IMR-90 (cell line): ENCODE measurements at regions not wholly inside any gene's neighbourhood (a gene's known extent, or its start where the extent isn't known, plus 50 kb on each side); places are given as distances from the start of the nearest gene placed in this dataset.

Source experiments
- ATAC-seq: fragments of 200-7000 bp; cut with Tn5 transposase; 2 replicates; pipeline ENCODE4 v1.9.1; 2020; ENCODE audit warnings: low read depth, mild to moderate bottlenecking, moderate library complexity
- BruUV-seq: library from RNA; stranded (reverse); fragments of 400-500 nt; replicated peaks from 2 replicates; lab custom pipeline; 2021; lab: Mats Ljungman, UMichigan
- CTCF ChIA-PET: fragments of 300-600 bp; formaldehyde crosslinking; extraction: SDS; loops from one replicate; lab custom pipeline; 2021; ENCODE audit warnings: antibody characterized with exemption; lab: Yijun Ruan, JAX
- POLR2A ChIA-PET: fragments of 300-600 bp; sonication (Branson Sonifier 250); formaldehyde crosslinking; loops from one replicate; lab custom pipeline; 2022; ENCODE audit warnings: antibody characterized with exemption; ENCODE audit not compliant: unreplicated experiment; lab: Charles Lee
- DNase-seq: peaks from one replicate; pipeline ENCODE4 v3.0.0; 2013
- H2AFZ ChIP-seq: replicated peaks from 2 replicates; pipeline ENCODE3; 2013; ENCODE audit warnings: low read length, mild to moderate bottlenecking; ENCODE audit not compliant: poor library complexity
- H2AK5ac ChIP-seq: 2 replicates; pipeline ENCODE4 v1.6.1; 2013; ENCODE audit warnings: low read depth, low read length, inconsistent platforms
- H2AK9ac ChIP-seq: replicated peaks from 2 replicates; pipeline ENCODE3; 2013; ENCODE audit warnings: mild to moderate bottlenecking, low read depth, low read length, moderate library complexity; ENCODE audit not compliant: poor library complexity
- H2BK120ac ChIP-seq: 2 replicates; pipeline ENCODE4 v1.6.1; 2013; ENCODE audit warnings: low read depth, low read length, inconsistent platforms
- H2BK15ac ChIP-seq: 3 replicates; pipeline ENCODE4 v1.6.1; 2013; ENCODE audit warnings: low read depth, low read length, inconsistent platforms
- H2BK20ac ChIP-seq: 2 replicates; pipeline ENCODE4 v1.6.1; 2013; ENCODE audit warnings: low read depth, mild to moderate bottlenecking, inconsistent platforms, low read length, moderate library complexity
- H2BK5ac ChIP-seq: 2 replicates; pipeline ENCODE4 v1.6.1; 2013; ENCODE audit warnings: mild to moderate bottlenecking, low read depth, low read length, inconsistent platforms; ENCODE audit not compliant: poor library complexity, severe bottlenecking
- H3K14ac ChIP-seq: replicated peaks from 2 replicates; pipeline ENCODE4 v1.6.1; 2013; ENCODE audit warnings: low read depth, low read length, inconsistent platforms
- H3K18ac ChIP-seq: 2 replicates; pipeline ENCODE4 v1.6.1; 2013; ENCODE audit warnings: low read depth, low read length, control low read depth
- H3K23ac ChIP-seq: 2 replicates; pipeline ENCODE4 v1.6.1; 2013; ENCODE audit warnings: low read depth, low read length, inconsistent platforms
- H3K27ac ChIP-seq: 2 replicates; pipeline ENCODE4 v1.5.1; 2013; ENCODE audit warnings: mild to moderate bottlenecking, control low read depth, low read length; ENCODE audit not compliant: insufficient read depth
- H3K27me3 ChIP-seq: 2 replicates; pipeline ENCODE4 v1.6.1; 2013; ENCODE audit warnings: low read length; ENCODE audit not compliant: control insufficient read depth, insufficient read depth
- H3K36me3 ChIP-seq: 2 replicates; pipeline ENCODE4 v1.6.1; 2013; ENCODE audit warnings: low read length, mixed read lengths; ENCODE audit not compliant: control insufficient read depth, insufficient read depth
- H3K4ac ChIP-seq: 2 replicates; pipeline ENCODE4 v1.6.1; 2013; ENCODE audit warnings: low read depth, low read length, inconsistent platforms
- H3K4me1 ChIP-seq: 2 replicates; pipeline ENCODE4 v1.6.1; 2013; ENCODE audit warnings: low read length, mixed read lengths; ENCODE audit not compliant: control insufficient read depth, insufficient read depth
- H3K4me2 ChIP-seq: 2 replicates; pipeline ENCODE4 v1.6.1; 2013; ENCODE audit warnings: low read depth, mild to moderate bottlenecking, control low read depth, low read length, moderate library complexity
- H3K4me3 ChIP-seq: 2 replicates; pipeline ENCODE4 v1.5.1; 2013; ENCODE audit warnings: low read depth, mild to moderate bottlenecking, control low read depth, low read length, moderate library complexity; ENCODE audit not compliant: insufficient read depth
- H3K56ac ChIP-seq: 2 replicates; pipeline ENCODE4 v1.6.1; 2013; ENCODE audit warnings: low read length, inconsistent platforms; ENCODE audit not compliant: insufficient read depth; ENCODE audit errors: extremely low read depth
- H3K79me1 ChIP-seq, 2 experiments: 2 replicates each; pipeline ENCODE4 v1.6.1; 2013; ENCODE audit warnings: low read length in 2 of 2, inconsistent platforms in 1 of 2, low read depth in 1 of 2
- H3K9ac ChIP-seq: 2 replicates; pipeline ENCODE4 v1.6.1; 2013; ENCODE audit warnings: low read depth, low read length, control low read depth
- H3K9me1 ChIP-seq: 2 replicates; pipeline ENCODE4 v1.6.1; 2013; ENCODE audit warnings: low read length, inconsistent platforms; ENCODE audit not compliant: insufficient read depth
- H3K9me3 ChIP-seq: 2 replicates; pipeline ENCODE4 v1.6.1; 2013; ENCODE audit warnings: low read length; ENCODE audit not compliant: control insufficient read depth, insufficient read depth
- H4K20me1 ChIP-seq: 2 replicates; pipeline ENCODE4 v1.6.1; 2013; ENCODE audit warnings: low read length, inconsistent platforms; ENCODE audit not compliant: insufficient read depth
- H4K5ac ChIP-seq: 2 replicates; pipeline ENCODE4 v1.6.1; 2013; ENCODE audit warnings: mild to moderate bottlenecking, low read depth, low read length, control low read depth
- H4K8ac ChIP-seq, 2 experiments: 2 replicates each; pipeline ENCODE4 v1.6.1; 2013; ENCODE audit warnings: low read depth in 2 of 2, low read length in 2 of 2, control low read depth in 1 of 2, inconsistent platforms in 1 of 2
- H4K91ac ChIP-seq: 2 replicates; pipeline ENCODE4 v1.6.1; 2013; ENCODE audit warnings: low read depth, low read length, inconsistent platforms; ENCODE audit not compliant: insufficient read depth
- CEBPB ChIP-seq: IDR thresholded peaks from 2 replicates; pipeline ENCODE4 v1.6.1; 2012; ENCODE audit warnings: low read depth, low read length, improper control_type of control experiment
- CHD1 ChIP-seq: IDR thresholded peaks from 2 replicates; pipeline ENCODE4 v1.6.1; 2012; ENCODE audit warnings: low read depth, low read length, improper control_type of control experiment
- MAZ ChIP-seq: IDR thresholded peaks from 2 replicates; pipeline ENCODE4 v1.6.1; 2012; ENCODE audit warnings: low read depth, mild to moderate bottlenecking, low read length, improper control_type of control experiment, moderate library complexity, borderline replicate concordance
- RCOR1 ChIP-seq: IDR thresholded peaks from 2 replicates; pipeline ENCODE4 v1.6.1; 2012; ENCODE audit warnings: mild to moderate bottlenecking, low read length, improper control_type of control experiment; ENCODE audit not compliant: insufficient replicate concordance
- WGBS, 2 experiments: methylation state at CpG; one replicate each; pipeline versions ENCODE4 v1.1.5 to v1.1.7; 2013; ENCODE audit warnings: missing lambda C conversion rate in 2 of 2; ENCODE audit not compliant: insufficient read length in 1 of 2; ENCODE audit errors: extremely low coverage in 2 of 2; 5-methylcytosine and 5-hydroxymethylcytosine counted together
- dilution Hi-C: fragments of 300-500 bp; cut with HindIII; formaldehyde crosslinking; loops from one replicate; pipeline ENCODE4 v1.14.3; 2018; ENCODE audit warnings: low sequenced_read_pairs; ENCODE audit not compliant: unreplicated experiment
- in situ Hi-C: fragments of 300-500 bp; cut with MboI; formaldehyde crosslinking; loops from 3 replicates; pipeline ENCODE4 v1.14.3; 2019; ENCODE audit warnings: low sequenced_read_pairs, inconsistent platforms, mixed read lengths
- intact Hi-C: fragments of 100-400 bp; cut with micrococcal nuclease; formaldehyde crosslinking; loops from 2 replicates; pipeline ENCODE4 v1.10.0; 2022

GRCh38 chr14:37698840-37699777, 103.7 kb downstream of the TTC6 start:
- H2BK120ac ChIP-seq: peak overlapping the region; percentile 57
- no peak for ATAC-seq
- no peaks in the 10 kb centered on the region for H4K20me1 ChIP-seq
- no peak for TF ChIP-seq MAZ
- no peak for TF ChIP-seq RCOR1
- no peak for TF ChIP-seq CEBPB
- no peak for TF ChIP-seq CHD1
- no peaks in the 10 kb centered on the region for H3K36me3 ChIP-seq
- H2AK5ac ChIP-seq: peak overlapping the region; percentile 57; the same call in 1 of the 2 replicates
- H4K91ac ChIP-seq: peak overlapping the region; percentile 61; the same call in 1 of the 2 replicates
- peak overlapping the region in 1 of 2 experiments; percentile 83; a peak in 1 of 4 replicates for H4K8ac ChIP-seq
- intact Hi-C loops: no loop called here
- no peaks in the 10 kb centered on the region for H3K9me3 ChIP-seq
- WGBS, 2 experiments: 83% methylated on average over 3 of the region's 4 CpGs; no CpG with 5 or more reads in 1 of the 2 experiments
- H3K14ac ChIP-seq: peak overlapping the region; percentile 85; the same call in 1 of the 2 replicates
- H3K4ac ChIP-seq: peak overlapping the region; percentile 81
- no peaks in the 10 kb centered on the region for H3K79me1 ChIP-seq
- dilution Hi-C loops: no loop called here
- H3K18ac ChIP-seq: peak overlapping the region; percentile 61; the same call in 1 of the 2 replicates
- DNase-seq: no peak
- no peak overlapping the region for H3K4me3 ChIP-seq
- H3K23ac ChIP-seq: no peak overlapping the region; the same call in 1 of the 2 replicates
- in situ Hi-C loops: no loop called here
- H3K56ac ChIP-seq: no peak overlapping the region
- H3K9ac ChIP-seq: no peak overlapping the region
- POLR2A ChIA-PET: no interaction called here
- H2AFZ ChIP-seq: no peak overlapping the region
- peak overlapping the region; percentile 97 for H2BK20ac ChIP-seq
- H2BK5ac ChIP-seq: no peak overlapping the region
- no peak overlapping the region for H3K4me2 ChIP-seq
- H2BK15ac ChIP-seq: peak overlapping the region; percentile 64; the same call in 2 of the 3 replicates
- no peaks in the 10 kb centered on the region for H3K4me1 ChIP-seq
- H4K5ac ChIP-seq: no peak overlapping the region; the same call in 1 of the 2 replicates
- BruUV-seq: no TSS peak
- H3K9me1 ChIP-seq: 0 out of 2 replicates have a peak, but pooled peaks cover 4% of the 10 kb centered on the region
- no peak overlapping the region for H3K27ac ChIP-seq
- H2AK9ac ChIP-seq: no peak overlapping the region
- CTCF ChIA-PET: no interaction called here
- H3K27me3 ChIP-seq: no peaks in the 10 kb centered on the region
